Muscle layer of colon (tissue), 2 donors: ENCODE measurements at regions not wholly inside any gene's neighbourhood (a gene's known extent, or its start where the extent isn't known, plus 50 kb on each side); places are given as distances from the start of the nearest gene placed in this dataset.

Source experiments
- H3K27ac ChIP-seq: one replicate; pipeline ENCODE4 v1.7.0; 2013; ENCODE audit warnings: low read depth, mild to moderate bottlenecking, low read length, moderate library complexity
- H3K27me3 ChIP-seq, 2 donors: one replicate each; pipeline ENCODE4 v1.7.0; 2013; ENCODE audit warnings: low read length in 2 of 2, mild to moderate bottlenecking in 2 of 2; ENCODE audit not compliant: insufficient read depth in 2 of 2, control insufficient read depth in 1 of 2
- H3K36me3 ChIP-seq: one replicate; pipeline ENCODE4 v1.7.0; 2013; ENCODE audit warnings: mild to moderate bottlenecking, low read length; ENCODE audit not compliant: insufficient read depth
- H3K4me1 ChIP-seq: one replicate; pipeline ENCODE4 v1.7.0; 2013; ENCODE audit warnings: mild to moderate bottlenecking, low read length; ENCODE audit not compliant: insufficient read depth
- H3K4me3 ChIP-seq, 2 donors: one replicate each; pipeline ENCODE4 v1.7.0; 2013; ENCODE audit warnings: low read length in 2 of 2, low read depth in 1 of 2, mild to moderate bottlenecking in 1 of 2, moderate library complexity in 1 of 2
- H3K9ac ChIP-seq: one replicate; pipeline ENCODE4 v1.7.0; 2013; ENCODE audit warnings: low read length
- H3K9me3 ChIP-seq: one replicate; pipeline ENCODE4 v1.7.0; 2013; ENCODE audit warnings: mild to moderate bottlenecking, low read length
- donor health status: abdominal sarcoma.
- donor health status: Adenocarcinoma of cecum.

DNA sequence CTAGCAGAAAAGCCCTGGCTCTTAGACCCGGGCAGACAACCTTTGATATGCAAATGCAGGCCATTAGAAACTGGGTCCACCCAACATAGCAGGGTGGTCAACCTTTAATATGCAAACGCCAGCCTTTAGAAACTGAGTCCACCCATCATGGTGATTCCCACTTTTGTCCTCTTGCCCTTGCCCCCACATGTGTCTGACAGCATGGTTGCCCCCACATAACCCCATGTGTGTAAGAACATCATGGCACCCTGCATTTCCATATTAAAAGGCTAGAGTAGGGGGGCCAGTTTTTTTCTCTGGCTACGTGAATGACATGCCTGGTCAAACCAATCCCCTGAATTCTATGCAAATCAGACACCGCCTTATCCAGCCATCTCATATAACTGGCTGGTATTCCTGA lies 273.2 kb upstream of the PRDM9 start:
- no peaks in the 10 kb centered on the region for H3K9me3 ChIP-seq
- H3K27ac ChIP-seq = no peak overlapping the region
- H3K4me3 ChIP-seq = no peak overlapping the region
- no peaks in the 10 kb centered on the region for H3K4me1 ChIP-seq
- H3K9ac ChIP-seq = no peak overlapping the region
- no peaks in the 10 kb centered on the region for H3K36me3 ChIP-seq
- H3K27me3 ChIP-seq = no peaks in the 10 kb centered on the region

DNA sequence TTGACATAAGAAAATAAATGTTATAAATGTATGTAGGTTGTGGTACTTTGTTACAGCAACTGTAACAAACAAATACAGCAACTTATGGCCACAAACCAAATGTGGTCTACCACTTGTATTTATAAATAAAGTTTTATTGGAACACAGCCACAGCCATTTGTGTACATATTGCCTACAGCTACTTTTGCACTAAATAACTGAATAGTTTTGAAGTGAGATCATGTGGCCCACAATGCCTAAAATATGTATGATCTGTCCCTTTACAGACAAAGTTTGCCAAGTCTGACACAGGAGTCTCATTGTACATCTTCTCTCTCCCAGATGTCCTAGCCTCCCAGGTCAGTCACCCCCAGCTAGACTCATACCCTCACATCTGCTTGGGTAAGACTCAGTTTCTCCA lies 283.6 kb upstream of the PRDM9 start:
- Histone ChIP-seq H3K9me3 (no peaks in the 10 kb centered on the region), H3K36me3 (no peaks in the 10 kb centered on the region), H3K4me1 (no peaks in the 10 kb centered on the region), H3K4me3 (no peak overlapping the region), H3K9ac (no peak overlapping the region), H3K27me3 (no peaks in the 10 kb centered on the region), H3K27ac (no peak overlapping the region)

DNA sequence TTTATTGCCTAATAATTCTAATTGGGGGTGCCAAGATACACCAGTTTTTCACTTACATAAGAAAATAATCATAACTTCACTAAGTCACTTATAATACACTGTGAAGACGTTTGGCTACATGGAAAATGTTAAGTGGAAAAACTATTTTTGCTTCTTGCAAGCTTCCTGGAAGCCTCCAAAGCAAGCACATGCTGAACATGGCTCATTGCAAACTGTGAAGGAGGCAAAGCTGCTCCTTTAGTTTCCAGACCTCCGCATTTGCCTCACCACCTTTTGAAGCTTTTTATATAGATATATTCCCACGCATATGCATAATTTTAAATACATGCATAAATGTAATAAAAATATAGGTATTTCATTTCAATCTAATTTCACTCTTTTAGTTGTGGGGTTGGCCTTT lies 285.6 kb upstream of the PRDM9 start:
- Histone ChIP-seq H3K27ac (no peak overlapping the region), H3K4me3 (no peak overlapping the region), H3K36me3 (no peaks in the 10 kb centered on the region), H3K27me3 (no peaks in the 10 kb centered on the region), H3K9ac (no peak overlapping the region), H3K9me3 (no peaks in the 10 kb centered on the region), H3K4me1 (no peaks in the 10 kb centered on the region)

DNA sequence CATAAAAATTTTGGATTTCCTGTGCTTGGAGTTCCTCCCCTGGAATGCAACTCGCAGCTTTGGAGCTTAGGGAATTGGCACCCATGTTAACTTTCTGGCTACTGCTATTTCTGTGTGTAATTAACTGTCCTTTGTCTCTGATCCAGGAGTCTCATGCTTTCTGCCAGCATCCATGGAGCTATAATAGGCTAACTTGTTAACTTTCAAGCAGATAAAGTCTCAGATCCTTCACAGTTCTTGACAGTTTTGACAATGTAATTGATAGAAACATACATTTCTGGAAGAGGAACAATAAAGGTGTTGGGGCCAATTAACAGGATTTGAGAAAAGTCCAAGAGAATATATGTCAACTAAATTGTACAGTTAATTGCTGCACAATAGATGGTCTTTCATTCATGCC lies 290.2 kb upstream of the PRDM9 start:
- Histone ChIP-seq H3K9me3 (no peaks in the 10 kb centered on the region), H3K27ac (no peak overlapping the region), H3K4me3 (no peak overlapping the region), H3K36me3 (no peaks in the 10 kb centered on the region), H3K4me1 (no peaks in the 10 kb centered on the region), H3K9ac (no peak overlapping the region), H3K27me3 (no peaks in the 10 kb centered on the region)

DNA sequence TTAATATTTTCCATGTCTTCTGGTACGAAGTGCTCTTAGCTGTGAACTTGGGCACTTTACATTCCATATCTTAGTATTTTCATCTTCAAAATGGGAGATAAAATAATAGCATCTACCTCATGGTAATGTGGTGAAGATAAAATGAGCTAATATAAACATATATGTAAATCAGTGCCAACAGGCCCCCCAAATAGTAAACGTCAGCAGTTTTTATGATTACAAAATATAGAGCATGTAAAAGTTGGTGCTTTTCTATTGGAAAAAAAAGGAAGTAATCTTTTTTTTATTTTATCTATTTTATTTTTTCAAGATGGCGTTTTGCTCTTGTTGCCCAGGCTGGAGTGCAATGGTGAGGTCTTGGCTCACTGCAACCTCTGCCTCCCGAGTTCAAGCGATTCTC lies 291.1 kb upstream of the PRDM9 start:
- Histone ChIP-seq H3K4me3 (no peak overlapping the region), H3K27ac (no peak overlapping the region), H3K27me3 (no peaks in the 10 kb centered on the region), H3K4me1 (no peaks in the 10 kb centered on the region), H3K9ac (no peak overlapping the region), H3K36me3 (no peaks in the 10 kb centered on the region), H3K9me3 (no peaks in the 10 kb centered on the region)

- no peak overlapping the region for H3K9ac ChIP-seq
- no peaks in the 10 kb centered on the region for H3K4me1 ChIP-seq
- H3K36me3 ChIP-seq = no peaks in the 10 kb centered on the region
- H3K27me3 ChIP-seq = no peaks in the 10 kb centered on the region
- no peak overlapping the region for H3K4me3 ChIP-seq
- no peak overlapping the region for H3K27ac ChIP-seq
- H3K9me3 ChIP-seq = no peaks in the 10 kb centered on the region
These were observed 298.4 kb upstream of the PRDM9 start for GRCh38 chr5:23208959-23209431.

DNA sequence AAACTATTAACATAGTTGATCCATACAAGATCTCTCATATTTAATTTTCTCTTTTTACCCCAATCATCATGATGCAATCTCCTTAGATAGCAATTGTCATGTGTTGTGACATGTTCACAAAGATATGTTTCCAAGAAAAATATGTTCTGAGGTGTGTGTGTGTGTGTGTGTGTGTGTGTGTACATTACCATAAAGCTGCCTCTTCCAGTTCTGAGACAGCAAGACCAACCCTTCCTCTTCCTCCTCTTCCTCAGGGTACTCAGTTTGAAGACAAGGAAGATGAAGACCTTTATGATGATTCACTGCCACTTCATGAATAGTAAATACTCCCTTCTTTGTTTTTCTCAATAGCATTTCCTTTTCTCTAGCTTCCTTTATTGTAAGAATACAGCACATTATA lies 303.3 kb upstream of the PRDM9 start:
- H3K4me1 ChIP-seq = no peaks in the 10 kb centered on the region
- H3K27me3 ChIP-seq = no peaks in the 10 kb centered on the region
- no peak overlapping the region for H3K9ac ChIP-seq
- H3K4me3 ChIP-seq = no peak overlapping the region
- H3K27ac ChIP-seq = no peak overlapping the region
- H3K9me3 ChIP-seq = no peaks in the 10 kb centered on the region
- H3K36me3 ChIP-seq = no peaks in the 10 kb centered on the region

- Histone ChIP-seq H3K9ac (no peak overlapping the region), H3K4me1 (no peaks in the 10 kb centered on the region), H3K27ac (no peak overlapping the region), H3K36me3 (no peaks in the 10 kb centered on the region), H3K4me3 (no peak overlapping the region), H3K9me3 (no peaks in the 10 kb centered on the region), H3K27me3 (no peaks in the 10 kb centered on the region)
These were observed 316.7 kb upstream of the CDH12 start for GRCh38 chr5:23169660-23170416.

DNA sequence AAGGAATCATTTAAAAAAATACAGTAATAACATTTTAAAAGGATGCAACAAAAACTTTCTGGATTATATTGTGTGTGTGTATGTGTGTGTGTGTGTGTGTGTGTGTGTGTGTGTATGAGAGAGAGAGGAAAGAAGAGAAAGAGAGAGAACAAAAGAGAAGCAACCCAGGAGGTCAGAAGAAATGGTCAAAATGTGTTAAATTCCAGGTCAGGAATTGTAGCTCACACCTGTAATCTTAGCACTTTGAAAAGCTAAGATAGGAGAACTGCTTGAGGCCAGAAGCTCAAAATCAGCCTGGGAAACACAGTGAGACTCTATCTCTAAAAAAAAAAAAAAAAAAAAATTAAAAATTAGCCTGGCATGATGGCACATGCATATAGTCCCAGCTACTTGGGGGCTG lies 311.8 kb upstream of the CDH12 start:
- H3K36me3 ChIP-seq = no peaks in the 10 kb centered on the region
- H3K4me3 ChIP-seq = no peak overlapping the region
- no peaks in the 10 kb centered on the region for H3K9me3 ChIP-seq
- H3K27me3 ChIP-seq = no peaks in the 10 kb centered on the region
- H3K4me1 ChIP-seq = no peaks in the 10 kb centered on the region
- H3K27ac ChIP-seq = no peak overlapping the region
- no peak overlapping the region for H3K9ac ChIP-seq

DNA sequence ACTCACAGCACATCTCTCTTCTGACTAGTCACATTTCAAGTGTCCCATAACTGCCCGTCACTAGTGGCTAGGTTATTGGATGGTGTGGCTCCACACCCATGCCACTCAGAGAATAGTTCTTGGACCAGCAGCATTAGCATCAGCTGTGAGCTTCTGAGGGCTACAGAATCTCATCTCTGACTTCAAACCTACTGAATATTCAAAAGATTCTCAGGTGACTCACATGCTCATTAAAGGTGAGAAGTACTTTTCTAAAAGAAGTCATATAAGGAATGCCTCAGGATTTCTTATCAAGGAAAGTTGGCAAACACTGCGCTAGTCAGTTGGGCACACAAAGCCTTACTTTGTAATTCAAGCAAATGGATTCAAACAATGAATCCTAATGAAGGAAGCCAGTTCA lies 305.0 kb upstream of the CDH12 start:
- no peaks in the 10 kb centered on the region for H3K27me3 ChIP-seq
- no peak overlapping the region for H3K27ac ChIP-seq
- H3K4me3 ChIP-seq = no peak overlapping the region
- H3K36me3 ChIP-seq = no peaks in the 10 kb centered on the region
- H3K9ac ChIP-seq = no peak overlapping the region
- H3K9me3 ChIP-seq = no peaks in the 10 kb centered on the region
- no peaks in the 10 kb centered on the region for H3K4me1 ChIP-seq

DNA sequence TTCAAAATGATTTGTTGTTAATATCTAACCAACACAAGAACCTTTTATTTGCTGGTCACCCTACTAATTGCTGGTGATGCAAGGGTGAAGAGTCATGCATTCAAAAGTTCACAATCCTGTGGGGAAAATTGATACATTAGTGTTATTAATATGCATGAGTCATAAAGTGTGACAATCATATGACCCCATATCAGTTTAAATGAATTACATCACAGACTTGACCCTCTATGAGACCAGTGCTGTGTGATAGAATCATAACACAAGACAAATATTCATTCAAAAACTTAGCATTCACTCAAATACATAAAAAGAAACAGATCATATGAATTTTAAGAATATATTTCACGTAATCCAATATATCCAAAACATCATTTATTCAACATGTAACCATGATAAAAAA lies 304.6 kb upstream of the CDH12 start:
- no peaks in the 10 kb centered on the region for H3K4me1 ChIP-seq
- H3K9ac ChIP-seq = no peak overlapping the region
- H3K4me3 ChIP-seq = no peak overlapping the region
- no peaks in the 10 kb centered on the region for H3K36me3 ChIP-seq
- H3K27me3 ChIP-seq = no peaks in the 10 kb centered on the region
- H3K9me3 ChIP-seq = no peaks in the 10 kb centered on the region
- no peak overlapping the region for H3K27ac ChIP-seq

DNA sequence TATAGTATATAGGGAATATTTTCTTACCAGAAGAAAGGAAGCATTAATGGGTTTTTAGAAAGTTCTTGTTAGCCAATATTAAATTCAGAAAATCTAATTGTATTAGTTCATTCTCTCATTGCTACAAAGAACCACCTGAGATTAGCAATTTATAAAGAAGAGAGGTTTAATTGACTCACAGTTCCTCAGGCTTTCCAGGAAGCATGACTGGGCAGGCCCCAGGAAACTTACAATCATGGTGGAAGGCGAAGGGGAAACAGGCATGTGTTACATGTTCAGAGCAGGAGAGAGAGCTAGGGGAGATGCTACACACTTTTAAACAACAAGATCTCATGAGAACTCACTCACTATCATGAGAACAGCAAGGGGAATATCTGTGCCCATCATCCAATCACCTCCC lies 304.0 kb upstream of the CDH12 start:
- no peaks in the 10 kb centered on the region for H3K9me3 ChIP-seq
- no peak overlapping the region for H3K27ac ChIP-seq
- H3K4me1 ChIP-seq = no peaks in the 10 kb centered on the region
- H3K27me3 ChIP-seq = no peaks in the 10 kb centered on the region
- H3K36me3 ChIP-seq = no peaks in the 10 kb centered on the region
- no peak overlapping the region for H3K9ac ChIP-seq
- no peak overlapping the region for H3K4me3 ChIP-seq
